Ureter (tissue), 1 donor: ENCODE measurements at regions not wholly inside any gene's neighbourhood (a gene's known extent, or its start where the extent isn't known, plus 50 kb on each side); places are given as distances from the start of the nearest gene placed in this dataset.

Experiments used
- DNase-seq: peaks from one replicate; pipeline ENCODE4 v3.0.0-alpha.2; 2020; ENCODE audit warnings: low spot score
- donor health status: DM: yes; HTN: yes; CAD: no.

- DNase-seq, result no peak
Observed at GRCh38 chr2:125042727-125043126, 1017.6 kb downstream of the CNTNAP5 start.

- no peak for DNase-seq
Observed at GRCh38 chr2:125070726-125071505, 1045.8 kb downstream of the CNTNAP5 start.

GRCh38 chr2:125073440-125073839 lies 1048.4 kb downstream of the CNTNAP5 start:
- no peak for DNase-seq

- DNase-seq, result no peak
Observed at GRCh38 chr2:125085904-125086303, 1060.8 kb downstream of the CNTNAP5 start.

GRCh38 chr2:125086313-125087184 lies 1061.5 kb downstream of the CNTNAP5 start:
- no peak for DNase-seq

GRCh38 chr2:125092276-125093009 lies 1067.4 kb downstream of the CNTNAP5 start:
- no peak for DNase-seq

GRCh38 chr2:125095826-125096225 lies 1070.7 kb downstream of the CNTNAP5 start:
- DNase-seq, result no peak

GRCh38 chr2:125106710-125107109 lies 1081.6 kb downstream of the CNTNAP5 start:
- DNase-seq, result no peak

- DNase-seq, result no peak
Observed at GRCh38 chr2:125107446-125107845, 1082.4 kb downstream of the CNTNAP5 start.

GRCh38 chr2:125108251-125108650 lies 1083.2 kb downstream of the CNTNAP5 start:
- no peak for DNase-seq

GRCh38 chr2:125125902-125126301 lies 1100.8 kb downstream of the CNTNAP5 start:
- DNase-seq, result no peak

GRCh38 chr2:125160947-125161346 lies 1135.9 kb downstream of the CNTNAP5 start:
- no peak for DNase-seq

- no peak for DNase-seq
Observed at GRCh38 chr2:125167152-125167551, 1142.1 kb downstream of the CNTNAP5 start.

- no peak for DNase-seq
Observed at GRCh38 chr2:125167820-125168219, 1142.7 kb downstream of the CNTNAP5 start.

- no peak for DNase-seq
Observed at GRCh38 chr2:125168442-125168841, 1143.4 kb downstream of the CNTNAP5 start.

- no peak for DNase-seq
Observed at GRCh38 chr2:125169022-125169763, 1144.1 kb downstream of the CNTNAP5 start.

GRCh38 chr2:125169764-125170146 lies 1144.7 kb downstream of the CNTNAP5 start:
- no peak for DNase-seq

GRCh38 chr2:125172181-125172580 lies 1147.1 kb downstream of the CNTNAP5 start:
- DNase-seq, result no peak

- no peak for DNase-seq
Observed at GRCh38 chr2:125175415-125175814, 1150.3 kb downstream of the CNTNAP5 start.

- DNase-seq, result no peak
Observed at GRCh38 chr2:125185691-125186270, 1160.7 kb downstream of the CNTNAP5 start.

- no peak for DNase-seq
Observed at GRCh38 chr2:125207431-125207830, 1182.3 kb downstream of the CNTNAP5 start.
